Loucy (cell line): ENCODE measurements at regions not wholly inside any gene's neighbourhood (a gene's known extent, or its start where the extent isn't known, plus 50 kb on each side); places are given as distances from the start of the nearest gene placed in this dataset.

ENCODE experiments used
- EZH2phosphoT487 ChIP-seq: fragments of 200-600 bp; IDR thresholded peaks from 2 replicates; pipeline ENCODE4 v1.6.1; 2018; ENCODE audit warnings: antibody characterized with exemption, mild to moderate bottlenecking, moderate library complexity, borderline replicate concordance
- TF ChIP-seq, protein P1 (sequence below): fragments of 200-600 bp; sonication (generic); conservative IDR thresholded peaks from 2 replicates; pipeline ENCODE4 v1.5.1; 2014; ENCODE audit warnings: mild to moderate bottlenecking, antibody characterized with exemption, low read length

DNA sequence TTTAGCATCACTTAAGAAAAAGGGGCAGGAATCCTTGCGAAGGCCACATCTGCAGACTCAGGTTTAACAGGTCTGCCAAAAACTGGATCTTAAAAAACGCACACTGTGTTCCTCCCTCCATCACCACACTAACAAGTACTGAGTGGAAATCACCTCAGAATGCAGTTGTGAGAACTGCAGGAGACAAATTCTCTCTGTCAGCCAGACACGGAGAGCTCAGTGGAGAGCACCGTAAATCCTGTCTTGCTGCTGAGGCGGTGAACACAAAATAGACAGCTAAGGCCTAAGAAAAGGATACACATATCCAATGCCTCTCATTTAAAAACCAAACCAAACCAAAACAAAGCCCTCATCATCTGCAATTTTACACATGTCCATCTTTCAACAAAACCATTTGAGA, 1287.6 kb downstream of the EFNB2 start:
- TF ChIP-seq, protein P1, sequence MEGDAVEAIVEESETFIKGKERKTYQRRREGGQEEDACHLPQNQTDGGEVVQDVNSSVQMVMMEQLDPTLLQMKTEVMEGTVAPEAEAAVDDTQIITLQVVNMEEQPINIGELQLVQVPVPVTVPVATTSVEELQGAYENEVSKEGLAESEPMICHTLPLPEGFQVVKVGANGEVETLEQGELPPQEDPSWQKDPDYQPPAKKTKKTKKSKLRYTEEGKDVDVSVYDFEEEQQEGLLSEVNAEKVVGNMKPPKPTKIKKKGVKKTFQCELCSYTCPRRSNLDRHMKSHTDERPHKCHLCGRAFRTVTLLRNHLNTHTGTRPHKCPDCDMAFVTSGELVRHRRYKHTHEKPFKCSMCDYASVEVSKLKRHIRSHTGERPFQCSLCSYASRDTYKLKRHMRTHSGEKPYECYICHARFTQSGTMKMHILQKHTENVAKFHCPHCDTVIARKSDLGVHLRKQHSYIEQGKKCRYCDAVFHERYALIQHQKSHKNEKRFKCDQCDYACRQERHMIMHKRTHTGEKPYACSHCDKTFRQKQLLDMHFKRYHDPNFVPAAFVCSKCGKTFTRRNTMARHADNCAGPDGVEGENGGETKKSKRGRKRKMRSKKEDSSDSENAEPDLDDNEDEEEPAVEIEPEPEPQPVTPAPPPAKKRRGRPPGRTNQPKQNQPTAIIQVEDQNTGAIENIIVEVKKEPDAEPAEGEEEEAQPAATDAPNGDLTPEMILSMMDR: no peak
- TF ChIP-seq EZH2phosphoT487: no peak
